IMR-90 (cell line): ENCODE measurements at regions not wholly inside any gene's neighbourhood (a gene's known extent, or its start where the extent isn't known, plus 50 kb on each side); places are given as distances from the start of the nearest gene placed in this dataset.

Experiments
- BHLHE40 ChIP-seq: fragments of 150-350 bp; IDR thresholded peaks from 2 replicates; pipeline ENCODE4 v1.6.1; 2016; ENCODE audit warnings: mild to moderate bottlenecking, low read depth, low read length
- CHD1 ChIP-seq: IDR thresholded peaks from 2 replicates; pipeline ENCODE4 v1.6.1; 2012; ENCODE audit warnings: low read depth, low read length, improper control_type of control experiment
- MAFK ChIP-seq: IDR thresholded peaks from 2 replicates; pipeline ENCODE4 v1.6.1; 2012; ENCODE audit warnings: low read depth, low read length, improper control_type of control experiment
- MXI1 ChIP-seq: IDR thresholded peaks from 2 replicates; pipeline ENCODE4 v1.6.1; 2012; ENCODE audit warnings: low read depth, mild to moderate bottlenecking, low read length, moderate library complexity, borderline replicate concordance
- POLR2A ChIP-seq: IDR thresholded peaks from 2 replicates; pipeline ENCODE4 v1.6.1; 2012; ENCODE audit warnings: mild to moderate bottlenecking, low read depth, low read length
- RAD21 ChIP-seq: IDR thresholded peaks from 2 replicates; pipeline ENCODE4 v1.6.1; 2012; ENCODE audit warnings: low read length, improper control_type of control experiment
- RCOR1 ChIP-seq: IDR thresholded peaks from 2 replicates; pipeline ENCODE4 v1.6.1; 2012; ENCODE audit warnings: mild to moderate bottlenecking, low read length, improper control_type of control experiment; ENCODE audit not compliant: insufficient replicate concordance
- RFX5 ChIP-seq: IDR thresholded peaks from 2 replicates; pipeline ENCODE4 v1.8.0; 2012; ENCODE audit warnings: low read depth, mild to moderate bottlenecking, low read length, moderate library complexity
- SMC3 ChIP-seq: fragments of 150-350 bp; IDR thresholded peaks from 2 replicates; pipeline ENCODE4 v1.6.1; 2016; ENCODE audit warnings: low read depth, mild to moderate bottlenecking, antibody characterized with exemption, low read length, moderate library complexity
- TF ChIP-seq, protein P1 (sequence below): conservative IDR thresholded peaks from 2 replicates; pipeline ENCODE4 v1.5.1; 2012; ENCODE audit warnings: mild to moderate bottlenecking, low read depth, low read length, improper control_type of control experiment
- TF ChIP-seq, protein P2 (sequence below): fragments of 150-350 bp; IDR thresholded peaks from 2 replicates; pipeline ENCODE4 v1.6.1; 2017; ENCODE audit warnings: mild to moderate bottlenecking, antibody characterized with exemption, low read length, low read depth

DNA sequence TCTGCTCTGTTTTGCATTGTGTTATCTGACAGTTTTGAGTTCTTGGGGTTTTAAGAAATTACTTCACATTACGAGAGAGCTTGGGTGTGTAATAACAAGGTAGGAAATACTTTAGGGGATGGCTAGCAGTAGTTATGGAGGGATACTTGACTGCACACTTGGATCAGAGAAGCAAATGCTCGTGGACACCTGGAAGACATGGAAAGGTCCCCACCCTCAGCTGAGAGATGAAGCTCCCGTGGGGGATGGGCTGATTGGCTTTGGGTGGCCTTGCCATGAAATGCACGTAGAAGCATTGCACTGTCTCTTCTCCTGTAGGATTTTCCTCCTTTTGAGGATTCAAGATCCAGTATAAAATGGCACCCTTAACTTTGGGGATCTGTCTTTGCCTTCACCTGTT lies 61.5 kb upstream of the UNC93A start:
- no peak for TF ChIP-seq RAD21
- TF ChIP-seq BHLHE40, result no peak
- TF ChIP-seq, protein P1, sequence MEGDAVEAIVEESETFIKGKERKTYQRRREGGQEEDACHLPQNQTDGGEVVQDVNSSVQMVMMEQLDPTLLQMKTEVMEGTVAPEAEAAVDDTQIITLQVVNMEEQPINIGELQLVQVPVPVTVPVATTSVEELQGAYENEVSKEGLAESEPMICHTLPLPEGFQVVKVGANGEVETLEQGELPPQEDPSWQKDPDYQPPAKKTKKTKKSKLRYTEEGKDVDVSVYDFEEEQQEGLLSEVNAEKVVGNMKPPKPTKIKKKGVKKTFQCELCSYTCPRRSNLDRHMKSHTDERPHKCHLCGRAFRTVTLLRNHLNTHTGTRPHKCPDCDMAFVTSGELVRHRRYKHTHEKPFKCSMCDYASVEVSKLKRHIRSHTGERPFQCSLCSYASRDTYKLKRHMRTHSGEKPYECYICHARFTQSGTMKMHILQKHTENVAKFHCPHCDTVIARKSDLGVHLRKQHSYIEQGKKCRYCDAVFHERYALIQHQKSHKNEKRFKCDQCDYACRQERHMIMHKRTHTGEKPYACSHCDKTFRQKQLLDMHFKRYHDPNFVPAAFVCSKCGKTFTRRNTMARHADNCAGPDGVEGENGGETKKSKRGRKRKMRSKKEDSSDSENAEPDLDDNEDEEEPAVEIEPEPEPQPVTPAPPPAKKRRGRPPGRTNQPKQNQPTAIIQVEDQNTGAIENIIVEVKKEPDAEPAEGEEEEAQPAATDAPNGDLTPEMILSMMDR, result no peak
- no peak for TF ChIP-seq POLR2A
- no peak for TF ChIP-seq MXI1
- no peak for TF ChIP-seq SMC3
- no peak for TF ChIP-seq RCOR1
- no peak for TF ChIP-seq RFX5
- TF ChIP-seq, protein P2, sequence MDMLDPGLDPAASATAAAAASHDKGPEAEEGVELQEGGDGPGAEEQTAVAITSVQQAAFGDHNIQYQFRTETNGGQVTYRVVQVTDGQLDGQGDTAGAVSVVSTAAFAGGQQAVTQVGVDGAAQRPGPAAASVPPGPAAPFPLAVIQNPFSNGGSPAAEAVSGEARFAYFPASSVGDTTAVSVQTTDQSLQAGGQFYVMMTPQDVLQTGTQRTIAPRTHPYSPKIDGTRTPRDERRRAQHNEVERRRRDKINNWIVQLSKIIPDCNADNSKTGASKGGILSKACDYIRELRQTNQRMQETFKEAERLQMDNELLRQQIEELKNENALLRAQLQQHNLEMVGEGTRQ, result no peak
- TF ChIP-seq CHD1, result no peak
- no peak for TF ChIP-seq MAFK
